Thyroid gland (tissue), 4 donors: ENCODE measurements at regions not wholly inside any gene's neighbourhood (a gene's known extent, or its start where the extent isn't known, plus 50 kb on each side); places are given as distances from the start of the nearest gene placed in this dataset.
A peak's percentile ranks its signal among the peaks of the same experiment; 100 is the strongest.

Experiments used
- DNase-seq, 2 donors: peaks; one replicate each; pipeline ENCODE4 v3.0.0-alpha.2; 2019
- H3K27ac ChIP-seq, 3 donors: fragments of 200-600 bp; sonication (generic); 1 replicate in 2 of 3; 2 replicates in 1 of 3; pipeline ENCODE4 v1.5.1; 2016 to 2019; ENCODE audit warnings: mild to moderate bottlenecking in 1 of 3, moderate library complexity in 1 of 3
- H3K27me3 ChIP-seq: fragments of 200-600 bp; sonication (generic); one replicate; pipeline ENCODE4 v1.5.1; 2019
- H3K36me3 ChIP-seq, 2 donors: fragments of 200-600 bp; sonication (generic); one replicate each; pipeline ENCODE4 v1.5.1; 2016 to 2019
- H3K4me1 ChIP-seq, 2 donors: fragments of 200-600 bp; sonication (generic); one replicate each; pipeline ENCODE4 v1.5.1; 2017 to 2019
- H3K4me3 ChIP-seq, 3 donors: fragments of 200-600 bp; sonication (generic); replicated peaks in 1 of 3; 1 replicate in 2 of 3; 2 replicates in 1 of 3; pipeline ENCODE4 v1.5.1; 2016; ENCODE audit warnings: mild to moderate bottlenecking in 1 of 3
- H3K9me3 ChIP-seq: fragments of 200-600 bp; sonication (generic); one replicate; pipeline ENCODE4 v1.5.1; 2017
- POLR2A ChIP-seq, 2 donors: fragments of 450-650 bp; IDR thresholded peaks; one replicate each; pipeline ENCODE4 v1.6.1; 2017; ENCODE audit warnings: antibody characterized with exemption in 2 of 2, mild to moderate bottlenecking in 2 of 2, moderate library complexity in 1 of 2
- WGBS, 2 donors: methylation state at CpG; one replicate each; pipeline ENCODE4 v1.1.5; 2017; 5-methylcytosine and 5-hydroxymethylcytosine counted together
- intact Hi-C: fragments of 100-400 bp; cut with DNase I; formaldehyde crosslinking; loops from one replicate; pipeline ENCODE4 v1.15.1; 2023
- TF ChIP-seq, protein P1 (sequence below), 6 experiments: fragments of 200-600 bp in 3 of 6; fragments of 450-650 bp in 3 of 6; sonication (generic) in 3 of 6; IDR thresholded peaks; one replicate each; pipeline ENCODE4 v1.5.1; 2016 to 2019; ENCODE audit warnings: antibody characterized with exemption in 6 of 6, mild to moderate bottlenecking in 2 of 6, inconsistent platforms in 1 of 6, moderate library complexity in 1 of 6

GRCh38 chr21:18498431-18498830 lies 94.8 kb upstream of the TMPRSS15 start:
- intact Hi-C loops, result no loop called here

DNA sequence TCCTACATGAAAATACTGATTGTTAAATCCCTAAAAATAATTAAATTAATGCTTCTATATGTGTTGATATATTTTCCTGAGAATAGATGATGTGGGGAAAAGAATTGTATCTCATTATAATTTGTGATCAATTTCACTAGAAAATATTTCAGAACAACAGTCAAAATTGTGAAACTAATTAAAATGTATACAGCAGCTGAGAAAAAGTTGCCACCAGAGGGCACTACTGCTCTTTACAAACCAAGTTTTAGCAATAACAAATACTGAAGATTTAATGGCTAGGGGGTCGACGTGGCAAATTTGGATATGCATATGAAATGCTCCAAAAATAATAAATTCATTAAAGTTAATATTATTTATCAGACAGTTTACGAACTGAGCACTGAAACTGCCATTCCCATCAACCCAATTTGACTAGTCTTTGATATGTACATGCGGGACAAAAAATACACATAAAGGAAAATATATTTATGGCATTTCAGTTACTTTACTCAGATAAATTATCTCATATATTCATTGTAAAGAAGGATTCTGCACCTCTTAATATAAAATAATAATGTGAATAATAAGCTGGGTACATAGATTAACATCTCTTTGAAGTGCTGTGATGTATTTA lies 96.3 kb upstream of the TMPRSS15 start:
- no peak overlapping the region for H3K4me3 ChIP-seq
- no peaks in the 10 kb centered on the region for H3K4me1 ChIP-seq
- DNase-seq, result peak; percentile 6 to 7
- no peak overlapping the region for H3K27ac ChIP-seq
- no peak for TF ChIP-seq POLR2A (IDR thresholded peaks at IDR 0.05)
- TF ChIP-seq, protein P1, sequence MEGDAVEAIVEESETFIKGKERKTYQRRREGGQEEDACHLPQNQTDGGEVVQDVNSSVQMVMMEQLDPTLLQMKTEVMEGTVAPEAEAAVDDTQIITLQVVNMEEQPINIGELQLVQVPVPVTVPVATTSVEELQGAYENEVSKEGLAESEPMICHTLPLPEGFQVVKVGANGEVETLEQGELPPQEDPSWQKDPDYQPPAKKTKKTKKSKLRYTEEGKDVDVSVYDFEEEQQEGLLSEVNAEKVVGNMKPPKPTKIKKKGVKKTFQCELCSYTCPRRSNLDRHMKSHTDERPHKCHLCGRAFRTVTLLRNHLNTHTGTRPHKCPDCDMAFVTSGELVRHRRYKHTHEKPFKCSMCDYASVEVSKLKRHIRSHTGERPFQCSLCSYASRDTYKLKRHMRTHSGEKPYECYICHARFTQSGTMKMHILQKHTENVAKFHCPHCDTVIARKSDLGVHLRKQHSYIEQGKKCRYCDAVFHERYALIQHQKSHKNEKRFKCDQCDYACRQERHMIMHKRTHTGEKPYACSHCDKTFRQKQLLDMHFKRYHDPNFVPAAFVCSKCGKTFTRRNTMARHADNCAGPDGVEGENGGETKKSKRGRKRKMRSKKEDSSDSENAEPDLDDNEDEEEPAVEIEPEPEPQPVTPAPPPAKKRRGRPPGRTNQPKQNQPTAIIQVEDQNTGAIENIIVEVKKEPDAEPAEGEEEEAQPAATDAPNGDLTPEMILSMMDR (IDR thresholded peaks at IDR 0.05), result peak in 4 of 6 experiments; percentile 17 to 56 (median 22)
- H3K27me3 ChIP-seq, result no peaks in the 10 kb centered on the region
- no peaks in the 10 kb centered on the region for H3K36me3 ChIP-seq
- no peaks in the 10 kb centered on the region for H3K9me3 ChIP-seq
- 31 to 35% methylated on average over 4 of the region's 4 CpGs for WGBS, 2 donors
- intact Hi-C loops, result no loop called here

More at GRCh38 chr21:18498431-18498830, 94.8 kb upstream of the TMPRSS15 start:
- no peak for TF ChIP-seq POLR2A (IDR thresholded peaks at IDR 0.05)
- TF ChIP-seq, protein P1 (IDR thresholded peaks at IDR 0.05), result no peak
- no peak for DNase-seq
- no peaks in the 10 kb centered on the region for H3K27me3 ChIP-seq
- no peak overlapping the region for H3K4me3 ChIP-seq
- no peaks in the 10 kb centered on the region for H3K4me1 ChIP-seq
- WGBS, 2 donors, result 55 to 60% methylated on average over 1 of the region's 1 CpG
- H3K36me3 ChIP-seq, result no peaks in the 10 kb centered on the region
- H3K9me3 ChIP-seq, result no peaks in the 10 kb centered on the region
- no peak overlapping the region for H3K27ac ChIP-seq

GRCh38 chr21:18518054-18518481 lies 114.5 kb upstream of the TMPRSS15 start:
- no peaks in the 10 kb centered on the region for H3K36me3 ChIP-seq
- H3K4me1 ChIP-seq, result no peaks in the 10 kb centered on the region
- intact Hi-C loops, result no loop called here
- H3K9me3 ChIP-seq, result no peaks in the 10 kb centered on the region
- no peaks in the 10 kb centered on the region for H3K27me3 ChIP-seq
- no peak overlapping the region for H3K4me3 ChIP-seq
- no peak for DNase-seq
- no peak overlapping the region for H3K27ac ChIP-seq
- 49 to 55% methylated on average over 11 of the region's 11 CpGs for WGBS, 2 donors
- no peak for TF ChIP-seq POLR2A (IDR thresholded peaks at IDR 0.05)
- TF ChIP-seq, protein P1 (IDR thresholded peaks at IDR 0.05), result no peak

DNA sequence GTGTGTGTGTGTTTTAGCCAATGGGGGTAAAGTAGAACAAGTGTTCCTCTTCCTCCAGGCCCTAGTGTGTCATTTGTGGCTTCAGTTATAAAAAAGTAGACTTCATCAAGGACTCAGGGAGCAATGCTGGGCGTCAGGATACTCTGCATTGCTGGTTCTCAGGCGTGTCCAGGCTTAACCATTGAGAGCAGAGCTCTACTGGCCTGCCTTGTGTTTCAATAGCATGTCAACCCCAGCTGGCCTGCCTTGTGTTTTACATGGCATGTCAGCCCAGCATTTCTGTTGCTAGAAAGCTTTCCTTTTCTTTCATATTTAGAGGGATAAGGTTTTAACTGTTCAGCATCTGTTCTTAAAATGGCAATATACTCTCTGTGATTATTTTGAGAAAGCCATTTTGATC lies 117.6 kb upstream of the TMPRSS15 start:
- no peaks in the 10 kb centered on the region for H3K4me1 ChIP-seq
- H3K27ac ChIP-seq, result no peak overlapping the region
- 13 to 19% methylated on average over 2 of the region's 2 CpGs for WGBS, 2 donors
- H3K4me3 ChIP-seq, result no peak overlapping the region
- intact Hi-C loops, result no loop called here
- no peaks in the 10 kb centered on the region for H3K9me3 ChIP-seq
- no peaks in the 10 kb centered on the region for H3K27me3 ChIP-seq
- no peaks in the 10 kb centered on the region for H3K36me3 ChIP-seq
- TF ChIP-seq, protein P1 (IDR thresholded peaks at IDR 0.05), result no peak
- no peak for TF ChIP-seq POLR2A (IDR thresholded peaks at IDR 0.05)
- no peak for DNase-seq

DNA sequence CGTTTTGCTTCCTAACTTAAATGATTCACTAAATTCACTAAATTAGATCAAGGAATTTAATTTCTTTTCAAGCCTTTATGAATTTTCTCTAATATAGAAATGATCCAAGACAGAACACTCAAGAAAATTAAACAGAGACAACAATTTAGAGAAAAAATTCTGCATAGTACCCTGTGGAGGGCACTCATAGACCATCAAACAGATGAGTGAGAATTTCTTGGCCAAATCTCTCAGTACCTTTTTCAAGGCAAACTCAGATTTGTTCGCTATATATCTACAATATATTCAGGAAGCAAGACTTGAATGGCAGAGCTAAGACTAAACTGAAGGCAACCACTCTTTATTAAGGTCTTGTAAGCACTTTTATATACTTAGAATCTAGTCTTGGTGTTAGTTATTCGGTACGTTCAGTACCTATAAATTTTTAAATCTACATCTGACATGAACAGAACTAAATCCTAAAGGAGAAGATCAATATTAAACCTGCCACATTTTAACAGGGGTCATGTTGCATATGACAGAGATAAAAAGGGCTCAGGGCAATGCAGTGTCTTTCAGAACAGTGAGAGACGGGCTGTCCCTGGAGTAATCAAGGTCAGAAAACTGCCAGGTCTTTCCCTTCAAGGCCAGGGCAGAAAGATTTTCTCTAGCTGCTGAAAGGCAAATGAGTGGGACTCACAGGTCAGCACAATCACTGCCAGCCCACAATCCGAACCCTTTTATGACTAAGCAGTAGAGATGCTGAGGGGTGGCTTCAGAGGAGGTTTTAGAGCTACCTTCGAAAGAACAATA lies 118.8 kb upstream of the TMPRSS15 start:
- intact Hi-C loops, result no loop called here
- Histone ChIP-seq H3K9me3 (no peaks in the 10 kb centered on the region), H3K4me1 (no peaks in the 10 kb centered on the region), H3K4me3 (no peak overlapping the region), H3K27ac (no peak overlapping the region), H3K36me3 (no peaks in the 10 kb centered on the region), H3K27me3 (no peaks in the 10 kb centered on the region)
- TF ChIP-seq, protein P1 (IDR thresholded peaks at IDR 0.05), result no peak
- no peak for TF ChIP-seq POLR2A (IDR thresholded peaks at IDR 0.05)
- no peak for DNase-seq
- WGBS, 2 donors, result 67 to 74% methylated on average over 7 of the region's 7 CpGs
